Sigmoid colon (tissue), 4 donors: ENCODE measurements at regions not wholly inside any gene's neighbourhood (a gene's known extent, or its start where the extent isn't known, plus 50 kb on each side); places are given as distances from the start of the nearest gene placed in this dataset.

ENCODE experiments used
- EP300 ChIP-seq, 4 donors: sonication (generic); formaldehyde crosslinking; IDR thresholded peaks; one replicate each; pipeline ENCODE4 v1.6.1; 2017; ENCODE audit warnings: antibody characterized with exemption in 4 of 4
- POLR2A ChIP-seq, 2 donors: fragments of 450-650 bp; IDR thresholded peaks; one replicate each; pipeline ENCODE4 v1.6.1; 2016; ENCODE audit warnings: antibody characterized with exemption in 2 of 2, mild to moderate bottlenecking in 2 of 2, moderate library complexity in 2 of 2
- POLR2AphosphoS5 ChIP-seq, 4 donors: sonication (generic); formaldehyde crosslinking; IDR thresholded peaks; one replicate each; pipeline ENCODE4 v1.6.1; 2017; ENCODE audit warnings: antibody characterized with exemption in 4 of 4
- TF ChIP-seq, protein P1 (sequence below), 4 experiments: fragments of 450-650 bp in 3 of 4; fragments of 200-600 bp in 1 of 4; IDR thresholded peaks; one replicate each; pipeline ENCODE4 v1.5.1; 2016 to 2019; ENCODE audit warnings: antibody characterized with exemption in 4 of 4, mild to moderate bottlenecking in 3 of 4, moderate library complexity in 2 of 4

DNA sequence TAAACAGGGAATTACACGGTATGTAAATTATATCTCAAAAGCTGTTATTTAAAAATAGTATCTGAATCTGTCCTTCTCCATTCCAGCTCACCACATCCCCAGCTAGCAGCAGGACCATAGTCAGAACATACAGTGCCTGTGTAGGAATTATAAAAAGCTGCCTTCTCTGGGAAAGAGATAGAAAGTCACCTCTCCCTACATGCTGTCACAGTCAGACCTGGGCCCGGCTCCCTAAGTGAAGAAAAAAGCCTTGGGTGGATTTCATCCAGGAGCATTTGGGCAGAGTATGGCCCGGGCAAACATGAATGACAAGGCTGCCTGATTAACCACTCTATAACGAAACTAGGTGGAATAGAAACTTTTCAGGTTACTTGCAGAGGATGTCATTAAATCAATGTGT lies 144.1 kb downstream of the CNTN3 start:
- TF ChIP-seq POLR2A (IDR thresholded peaks at IDR 0.05) (no peak), POLR2AphosphoS5 (IDR thresholded peaks at IDR 0.05) (no peak), EP300 (IDR thresholded peaks at IDR 0.05) (no peak)
- TF ChIP-seq, protein P1, sequence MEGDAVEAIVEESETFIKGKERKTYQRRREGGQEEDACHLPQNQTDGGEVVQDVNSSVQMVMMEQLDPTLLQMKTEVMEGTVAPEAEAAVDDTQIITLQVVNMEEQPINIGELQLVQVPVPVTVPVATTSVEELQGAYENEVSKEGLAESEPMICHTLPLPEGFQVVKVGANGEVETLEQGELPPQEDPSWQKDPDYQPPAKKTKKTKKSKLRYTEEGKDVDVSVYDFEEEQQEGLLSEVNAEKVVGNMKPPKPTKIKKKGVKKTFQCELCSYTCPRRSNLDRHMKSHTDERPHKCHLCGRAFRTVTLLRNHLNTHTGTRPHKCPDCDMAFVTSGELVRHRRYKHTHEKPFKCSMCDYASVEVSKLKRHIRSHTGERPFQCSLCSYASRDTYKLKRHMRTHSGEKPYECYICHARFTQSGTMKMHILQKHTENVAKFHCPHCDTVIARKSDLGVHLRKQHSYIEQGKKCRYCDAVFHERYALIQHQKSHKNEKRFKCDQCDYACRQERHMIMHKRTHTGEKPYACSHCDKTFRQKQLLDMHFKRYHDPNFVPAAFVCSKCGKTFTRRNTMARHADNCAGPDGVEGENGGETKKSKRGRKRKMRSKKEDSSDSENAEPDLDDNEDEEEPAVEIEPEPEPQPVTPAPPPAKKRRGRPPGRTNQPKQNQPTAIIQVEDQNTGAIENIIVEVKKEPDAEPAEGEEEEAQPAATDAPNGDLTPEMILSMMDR (IDR thresholded peaks at IDR 0.05): no peak
